T-cell (primary cell): ENCODE measurements at regions not wholly inside any gene's neighbourhood (a gene's known extent, or its start where the extent isn't known, plus 50 kb on each side); places are given as distances from the start of the nearest gene placed in this dataset.

Source experiments
- ATAC-seq, 4 experiments: fragments of 200-7000 bp in 3 of 4; fragments of 150-1000 bp in 1 of 4; cut with Tn5 transposase; replicated peaks in 1 of 4; 1 replicate in 3 of 4; 2 replicates in 1 of 4; pipeline ENCODE4 v1.10.0; 2021; ENCODE audit warnings: moderate library complexity in 3 of 4, mild to moderate bottlenecking in 2 of 4, moderate number of reproducible peaks in 1 of 4
- CTCF ChIA-PET, 2 donors: fragments of 300-600 bp; sonication (Branson Sonifier 250); formaldehyde crosslinking; loops; one replicate each; lab custom pipeline; 2022; ENCODE audit warnings: antibody characterized with exemption in 2 of 2; lab: Charles Lee
- POLR2A ChIA-PET, 2 donors: fragments of 300-600 bp; sonication (Branson Sonifier 250); formaldehyde crosslinking; loops; one replicate each; lab custom pipeline; 2022; ENCODE audit warnings: antibody characterized with exemption in 2 of 2; lab: Charles Lee
- DNase-seq, 35 experiments: peaks; one replicate each; pipeline versions ENCODE4 v3.0.0 to v3.0.0-alpha.2; 2013 to 2023
- H3K27ac ChIP-seq: one replicate; pipeline ENCODE4 v1.5.1; 2013; ENCODE audit warnings: low read length
- H3K27me3 ChIP-seq, 2 experiments: replicated peaks in 1 of 2; 1 replicate in 1 of 2; 2 replicates in 1 of 2; pipeline versions ENCODE4 v1.6.1 to v1.7.0; 2013; ENCODE audit warnings: low read length in 1 of 2, mixed read lengths in 1 of 2; ENCODE audit not compliant: control insufficient read depth in 2 of 2, insufficient read depth in 2 of 2; ENCODE audit errors: extremely low read depth in 1 of 2
- H3K36me3 ChIP-seq, 2 donors: 1 replicate in 1 of 2; 2 replicates in 1 of 2; pipeline versions ENCODE4 v1.6.1 to v1.7.0; 2013; ENCODE audit warnings: low read length in 1 of 2; ENCODE audit not compliant: control insufficient read depth in 2 of 2, insufficient read depth in 1 of 2; ENCODE audit errors: extremely low read depth in 1 of 2
- H3K4me1 ChIP-seq, 2 experiments: 1 replicate in 1 of 2; 2 replicates in 1 of 2; pipeline versions ENCODE4 v1.6.1 to v1.7.0; 2013; ENCODE audit warnings: low read length in 2 of 2, mixed read lengths in 1 of 2; ENCODE audit not compliant: insufficient read depth in 2 of 2, control insufficient read depth in 1 of 2; ENCODE audit errors: extremely low read depth in 1 of 2
- H3K4me3 ChIP-seq, 2 donors: 1 replicate in 1 of 2; 2 replicates in 1 of 2; pipeline versions ENCODE4 v1.5.1 to v1.7.0; 2013; ENCODE audit warnings: mild to moderate bottlenecking in 2 of 2, low read length in 1 of 2, moderate library complexity in 1 of 2; ENCODE audit not compliant: control insufficient read depth in 1 of 2; ENCODE audit errors: extremely low read depth in 1 of 2
- H3K9me3 ChIP-seq: 2 replicates; pipeline ENCODE4 v1.7.0; 2013
- H3K27ac Mint-ChIP-seq, 2 donors: one replicate each; pipeline ENCODE4 v1.8.0; 2020 to 2021; ENCODE audit warnings: mild to moderate bottlenecking in 2 of 2, mixed read lengths in 2 of 2
- H3K27me3 Mint-ChIP-seq, 2 donors: one replicate each; pipeline ENCODE4 v1.8.0; 2021 to 2022; ENCODE audit warnings: mixed read lengths in 2 of 2
- H3K36me3 Mint-ChIP-seq: one replicate; pipeline ENCODE4 v1.8.0; 2021; ENCODE audit warnings: mixed read lengths
- H3K4me1 Mint-ChIP-seq, 3 donors: one replicate each; pipeline ENCODE4 v1.8.0; 2020 to 2022; ENCODE audit warnings: mixed read lengths in 3 of 3, mild to moderate bottlenecking in 1 of 3
- H3K4me3 Mint-ChIP-seq, 3 donors: one replicate each; pipeline ENCODE4 v1.8.0; 2020 to 2022; ENCODE audit warnings: mild to moderate bottlenecking in 3 of 3, mixed read lengths in 3 of 3, moderate library complexity in 3 of 3
- H3K9me3 Mint-ChIP-seq, 3 donors: one replicate each; pipeline ENCODE4 v1.8.0; 2020 to 2022; ENCODE audit warnings: mixed read lengths in 3 of 3
- WGBS: methylation state at CpG from one replicate; pipeline ENCODE4 v1.1.5; 2013; ENCODE audit warnings: missing lambda C conversion rate; ENCODE audit not compliant: insufficient coverage; 5-methylcytosine and 5-hydroxymethylcytosine counted together

DNA sequence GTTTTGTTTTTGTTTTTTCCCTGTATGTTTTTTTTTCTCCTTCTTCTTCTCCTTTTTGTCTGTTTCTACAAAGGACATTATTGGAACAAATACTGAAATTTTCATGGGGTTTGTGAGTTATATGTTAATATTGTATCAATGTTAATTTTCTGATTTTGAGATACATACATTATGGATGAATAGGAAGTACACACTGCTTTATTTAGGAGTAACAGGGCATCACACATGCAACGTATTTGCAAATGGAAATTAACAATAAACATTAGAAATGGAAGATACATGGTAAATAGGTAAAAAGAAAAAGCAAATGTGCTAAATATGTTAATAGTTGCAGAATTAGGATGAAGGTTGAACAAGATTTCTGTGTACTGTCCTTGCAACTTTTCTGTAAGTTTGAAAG, 477.2 kb upstream of the INTU start:
- POLR2A ChIA-PET, result no interaction called here
- CTCF ChIA-PET, result no interaction called here
- Mint-ChIP-seq H3K4me1 (no peaks in the 10 kb centered on the region), H3K27ac (no peak overlapping the region), H3K36me3 (no peaks in the 10 kb centered on the region), H3K9me3 (peaks cover 0 to 8% (median 5%) of the 10 kb centered on the region in 3 donors), H3K27me3 (no peaks in the 10 kb centered on the region), H3K4me3 (no peak overlapping the region)
- Histone ChIP-seq H3K36me3 (no peaks in the 10 kb centered on the region), H3K27ac (no peak overlapping the region), H3K27me3 (no peaks in the 10 kb centered on the region), H3K9me3 (no peaks in the 10 kb centered on the region), H3K4me3 (no peak overlapping the region), H3K4me1 (no peaks in the 10 kb centered on the region)
- ATAC-seq, result no peak
- WGBS, result no CpG with 5 or more reads among the region's 1 CpG
- no peak for DNase-seq

DNA sequence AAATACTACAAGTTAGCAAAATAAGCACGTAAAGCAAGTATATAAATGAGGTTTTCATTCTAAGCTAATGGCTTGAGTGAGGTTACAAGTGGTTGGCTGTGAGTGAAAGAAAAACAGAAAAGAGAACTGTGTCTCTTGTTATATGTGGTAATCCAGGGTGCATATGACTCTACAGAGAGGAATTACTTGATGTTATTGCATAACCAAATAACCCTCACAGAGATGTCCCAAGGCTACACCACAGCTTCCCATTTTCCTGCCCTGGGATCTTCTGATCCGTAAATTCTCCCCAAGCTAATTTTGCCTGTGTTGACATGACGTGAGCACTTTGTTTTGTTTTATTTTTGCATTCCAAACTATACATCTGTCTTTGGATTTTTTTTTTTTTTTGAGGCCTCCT, 470.0 kb upstream of the INTU start:
- Histone ChIP-seq H3K4me1 (no peaks in the 10 kb centered on the region), H3K27ac (no peak overlapping the region), H3K36me3 (no peaks in the 10 kb centered on the region), H3K9me3 (no peaks in the 10 kb centered on the region), H3K27me3 (no peaks in the 10 kb centered on the region), H3K4me3 (no peak overlapping the region)
- ATAC-seq (no peak), DNase-seq (no peak)
- H3K4me3 Mint-ChIP-seq, result no peak overlapping the region
- H3K9me3 Mint-ChIP-seq, result peaks cover 10 to 11% (median 10%) of the 10 kb centered on the region in 3 donors
- WGBS, result 67% methylated on average over 1 of the region's 3 CpGs
- POLR2A ChIA-PET, result interaction anchor here in 1 of 2 donors (0.5 kb wide), 1 partner anchor 1878 kb away, joined by 3 read pairs; no protein-coding TSS in a partner anchor
- no peaks in the 10 kb centered on the region for H3K27me3 Mint-ChIP-seq
- no peaks in the 10 kb centered on the region for H3K4me1 Mint-ChIP-seq
- H3K27ac Mint-ChIP-seq, result no peak overlapping the region
- H3K36me3 Mint-ChIP-seq, result no peaks in the 10 kb centered on the region
- CTCF ChIA-PET, result no interaction called here

DNA sequence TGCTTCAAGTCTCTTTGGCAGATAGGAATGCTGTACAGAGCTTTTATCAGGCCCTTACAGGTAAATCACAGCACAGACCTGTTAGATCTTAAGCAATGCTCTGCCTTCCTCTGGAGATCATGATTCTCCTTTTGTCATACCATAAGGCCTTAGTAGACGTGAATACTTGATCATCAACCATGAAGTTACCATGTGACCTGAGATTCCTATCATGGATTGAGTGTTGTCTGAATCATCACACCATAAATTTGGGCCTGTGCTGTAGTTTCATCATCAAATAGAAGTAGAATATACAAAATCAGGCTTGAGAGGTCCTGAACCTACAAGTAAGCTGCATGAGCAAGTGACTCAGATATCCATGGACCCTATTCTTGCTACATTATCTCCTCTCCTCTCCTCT, 466.8 kb upstream of the INTU start:
- DNase-seq (no peak), ATAC-seq (no peak)
- Mint-ChIP-seq H3K4me3 (no peak overlapping the region), H3K4me1 (no peaks in the 10 kb centered on the region), H3K27me3 (no peaks in the 10 kb centered on the region), H3K27ac (no peak overlapping the region), H3K36me3 (no peaks in the 10 kb centered on the region), H3K9me3 (peaks cover 8 to 24% (median 14%) of the 10 kb centered on the region in 3 donors)
- H3K9me3 ChIP-seq, result peaks cover 2% of the 10 kb centered on the region
- H3K27me3 ChIP-seq, result no peaks in the 10 kb centered on the region
- POLR2A ChIA-PET, result no interaction called here
- no peak overlapping the region for H3K27ac ChIP-seq
- no peaks in the 10 kb centered on the region for H3K4me1 ChIP-seq
- WGBS, result no CpG with 5 or more reads among the region's 1 CpG
- no peak overlapping the region for H3K4me3 ChIP-seq
- no peaks in the 10 kb centered on the region for H3K36me3 ChIP-seq
- CTCF ChIA-PET, result interaction anchor here in 1 of 2 donors (0.7 kb wide), 1 partner anchor 79 kb away, joined by 3 read pairs; no protein-coding TSS in a partner anchor

DNA sequence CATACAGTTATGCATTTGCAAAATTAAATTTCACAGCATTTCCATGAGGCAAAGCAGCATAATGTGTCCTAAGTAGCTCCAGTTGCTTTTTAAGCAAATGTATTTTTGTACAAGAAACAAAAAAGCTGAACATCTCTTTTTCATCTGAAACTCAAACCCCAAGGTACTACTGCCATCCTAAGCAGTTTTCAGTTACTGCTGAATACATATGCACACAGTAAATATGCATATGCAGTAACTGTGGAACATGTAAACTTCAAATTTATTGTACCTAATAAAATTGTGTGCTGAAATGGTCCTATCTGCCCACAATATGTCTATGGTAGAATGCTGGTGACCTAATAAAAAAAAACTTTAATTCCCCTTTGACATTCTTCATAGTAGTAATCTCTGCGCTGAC, 458.6 kb upstream of the INTU start:
- DNase-seq (no peak), ATAC-seq (no peak)
- no peak overlapping the region for H3K27ac Mint-ChIP-seq
- H3K4me3 Mint-ChIP-seq, result no peak overlapping the region
- H3K4me1 Mint-ChIP-seq, result no peaks in the 10 kb centered on the region
- no peak overlapping the region for H3K27ac ChIP-seq
- POLR2A ChIA-PET, result no interaction called here
- peaks cover 4% of the 10 kb centered on the region for H3K9me3 ChIP-seq
- no CpG with 5 or more reads among the region's 1 CpG for WGBS
- H3K4me3 ChIP-seq, result no peak overlapping the region
- no peaks in the 10 kb centered on the region for H3K27me3 ChIP-seq
- no peaks in the 10 kb centered on the region for H3K36me3 ChIP-seq
- H3K36me3 Mint-ChIP-seq, result no peaks in the 10 kb centered on the region
- H3K27me3 Mint-ChIP-seq, result no peaks in the 10 kb centered on the region
- peaks cover 2 to 16% (median 3%) of the 10 kb centered on the region in 3 donors for H3K9me3 Mint-ChIP-seq
- H3K4me1 ChIP-seq, result no peaks in the 10 kb centered on the region
- CTCF ChIA-PET, result no interaction called here

DNA sequence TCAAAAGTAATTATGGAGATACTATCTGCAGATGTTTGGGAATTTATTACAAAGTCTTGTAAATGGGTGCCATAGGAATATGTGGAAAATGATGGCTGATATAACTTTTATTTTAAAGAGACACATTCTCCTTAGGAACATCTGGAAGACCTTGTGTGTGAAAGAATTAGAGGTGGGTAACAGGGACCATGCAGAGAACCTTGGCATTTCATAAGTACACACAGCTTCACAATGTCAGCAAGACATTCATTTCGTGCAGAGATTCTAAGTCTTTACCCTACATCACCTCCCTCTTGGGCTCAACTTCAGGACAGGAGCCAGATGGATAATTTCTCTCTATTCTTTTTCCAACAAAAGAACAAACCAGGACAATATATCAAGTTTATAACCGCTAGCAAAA, 458.1 kb upstream of the INTU start:
- no peaks in the 10 kb centered on the region for H3K4me1 Mint-ChIP-seq
- 13% methylated on average over 1 of the region's 2 CpGs for WGBS

DNA sequence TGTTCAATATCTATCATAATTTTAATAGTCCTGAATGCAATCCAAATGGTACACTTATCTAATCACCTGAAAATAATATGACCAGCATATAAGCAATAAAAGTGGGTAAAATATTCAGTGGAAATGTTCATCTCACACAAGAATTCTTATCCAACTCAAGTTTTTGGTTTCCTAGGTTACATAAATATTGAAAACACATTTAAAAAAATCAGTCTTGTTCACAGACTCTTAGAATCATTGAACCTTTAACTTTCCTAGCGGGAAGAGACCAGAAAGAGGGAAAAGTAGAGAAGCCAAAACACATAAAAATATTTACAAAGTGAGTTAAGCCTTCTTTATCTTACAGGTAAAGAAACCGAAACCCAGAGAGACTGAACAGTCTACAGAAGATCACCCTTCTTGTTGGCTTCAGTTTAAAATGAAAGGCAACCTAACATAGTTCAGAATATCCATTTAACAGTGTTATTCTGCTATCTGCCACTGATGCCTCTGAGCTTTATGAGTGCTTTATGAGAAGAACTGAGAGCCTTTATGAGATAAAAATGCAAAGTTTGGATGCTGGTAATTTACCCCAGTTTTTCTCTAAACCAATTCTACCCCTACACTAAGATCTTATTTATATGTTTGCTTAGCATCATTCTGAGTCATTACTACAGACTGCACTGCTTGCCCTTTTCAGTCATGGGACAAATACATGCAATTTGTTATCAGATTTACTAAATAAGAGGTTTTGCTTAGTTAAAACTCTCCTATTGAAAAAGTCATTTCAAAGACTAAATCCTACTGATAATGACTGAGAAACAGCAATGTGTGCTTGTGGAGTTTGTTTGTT, 453.3 kb upstream of the INTU start:
- Histone ChIP-seq H3K4me1 (no peaks in the 10 kb centered on the region), H3K27me3 (no peaks in the 10 kb centered on the region), H3K27ac (no peak overlapping the region), H3K9me3 (peaks cover 9% of the 10 kb centered on the region), H3K36me3 (no peaks in the 10 kb centered on the region), H3K4me3 (no peak overlapping the region)
- H3K27ac Mint-ChIP-seq, result no peak overlapping the region
- POLR2A ChIA-PET, result no interaction called here
- no peaks in the 10 kb centered on the region for H3K36me3 Mint-ChIP-seq
- WGBS, result no CpG with 5 or more reads among the region's 2 CpGs
- ATAC-seq (no peak), DNase-seq (no peak)
- peaks cover 5 to 12% (median 12%) of the 10 kb centered on the region in 3 donors for H3K9me3 Mint-ChIP-seq
- H3K4me3 Mint-ChIP-seq, result no peak overlapping the region
- H3K4me1 Mint-ChIP-seq, result no peaks in the 10 kb centered on the region
- CTCF ChIA-PET, result no interaction called here
- H3K27me3 Mint-ChIP-seq, result no peaks in the 10 kb centered on the region

More for the DNA sequence above, 458.1 kb upstream of the INTU start:
- Mint-ChIP-seq H3K27ac (no peak overlapping the region), H3K4me3 (no peak overlapping the region), H3K36me3 (no peaks in the 10 kb centered on the region), H3K27me3 (no peaks in the 10 kb centered on the region), H3K9me3 (peaks cover 0 to 13% (median 0%) of the 10 kb centered on the region in 3 donors)
- Histone ChIP-seq H3K4me1 (no peaks in the 10 kb centered on the region), H3K9me3 (peaks cover 4% of the 10 kb centered on the region), H3K4me3 (no peak overlapping the region), H3K36me3 (no peaks in the 10 kb centered on the region), H3K27me3 (no peaks in the 10 kb centered on the region), H3K27ac (no peak overlapping the region)
- DNase-seq (no peak), ATAC-seq (no peak)
- POLR2A ChIA-PET, result no interaction called here
- CTCF ChIA-PET, result no interaction called here
